ENCODE measurements at regions not wholly inside any gene's neighbourhood (a gene's known extent, or its start where the extent isn't known, plus 50 kb on each side); places are given as distances from the start of the nearest gene placed in this dataset.

DNA sequence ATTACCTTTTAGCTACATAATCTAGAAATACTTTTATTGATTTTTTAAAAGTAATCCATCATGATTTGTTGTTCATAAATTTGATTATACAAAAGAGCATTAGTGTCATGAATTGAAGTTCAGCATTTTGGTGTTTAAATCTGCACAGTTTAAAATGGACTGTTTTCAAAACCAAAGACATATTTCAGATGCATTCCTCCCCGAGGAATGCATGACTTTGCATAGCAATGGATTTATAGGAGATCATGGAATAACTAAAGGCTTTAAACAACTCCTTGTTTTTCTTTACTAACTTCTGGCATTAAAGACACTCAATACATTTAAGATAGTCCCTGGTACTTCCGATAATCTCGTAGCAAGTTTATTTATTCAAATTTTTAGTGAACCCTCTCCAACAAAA is 863.1 kb upstream of the TMPRSS15 start:
- no peaks in the 10 kb centered on the region for H3K9me3 ChIP-seq
- TF ChIP-seq, protein P1, sequence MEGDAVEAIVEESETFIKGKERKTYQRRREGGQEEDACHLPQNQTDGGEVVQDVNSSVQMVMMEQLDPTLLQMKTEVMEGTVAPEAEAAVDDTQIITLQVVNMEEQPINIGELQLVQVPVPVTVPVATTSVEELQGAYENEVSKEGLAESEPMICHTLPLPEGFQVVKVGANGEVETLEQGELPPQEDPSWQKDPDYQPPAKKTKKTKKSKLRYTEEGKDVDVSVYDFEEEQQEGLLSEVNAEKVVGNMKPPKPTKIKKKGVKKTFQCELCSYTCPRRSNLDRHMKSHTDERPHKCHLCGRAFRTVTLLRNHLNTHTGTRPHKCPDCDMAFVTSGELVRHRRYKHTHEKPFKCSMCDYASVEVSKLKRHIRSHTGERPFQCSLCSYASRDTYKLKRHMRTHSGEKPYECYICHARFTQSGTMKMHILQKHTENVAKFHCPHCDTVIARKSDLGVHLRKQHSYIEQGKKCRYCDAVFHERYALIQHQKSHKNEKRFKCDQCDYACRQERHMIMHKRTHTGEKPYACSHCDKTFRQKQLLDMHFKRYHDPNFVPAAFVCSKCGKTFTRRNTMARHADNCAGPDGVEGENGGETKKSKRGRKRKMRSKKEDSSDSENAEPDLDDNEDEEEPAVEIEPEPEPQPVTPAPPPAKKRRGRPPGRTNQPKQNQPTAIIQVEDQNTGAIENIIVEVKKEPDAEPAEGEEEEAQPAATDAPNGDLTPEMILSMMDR (IDR thresholded peaks at IDR 0.05): no peak
- intact Hi-C loops (cut with DNase I): no loop called here
- no peaks in the 10 kb centered on the region for H3K27me3 ChIP-seq
- no peak overlapping the region for H3K4me3 ChIP-seq
- DNase-seq (no peak), ATAC-seq (no peak)
- H3K27ac ChIP-seq: no peak overlapping the region
- no peaks in the 10 kb centered on the region for H3K4me1 ChIP-seq
- no peaks in the 10 kb centered on the region for H3K36me3 ChIP-seq

DNA sequence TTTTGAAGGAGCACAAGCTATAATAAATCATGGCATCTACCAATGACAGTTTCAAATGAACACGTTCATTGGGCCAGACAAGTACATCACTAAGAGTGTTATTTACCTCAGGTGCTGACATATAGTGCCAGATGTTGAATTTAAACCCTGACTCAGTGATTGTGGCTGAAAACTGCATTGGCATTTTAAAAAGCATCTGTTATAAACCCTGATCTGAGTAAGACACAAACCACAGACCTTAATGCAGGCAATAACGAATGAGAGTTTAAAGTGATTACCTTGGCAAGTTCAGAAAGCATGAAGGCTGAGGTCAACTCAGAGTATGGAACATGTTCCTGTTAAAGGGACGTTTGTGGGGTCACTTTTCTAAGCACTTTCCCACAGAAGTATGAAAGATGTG is 865.1 kb upstream of the TMPRSS15 start:
- ATAC-seq (no peak), DNase-seq (no peak)
- H3K27ac ChIP-seq: no peak overlapping the region
- intact Hi-C loops (cut with DNase I): no loop called here
- H3K9me3 ChIP-seq: no peaks in the 10 kb centered on the region
- no peak overlapping the region for H3K4me3 ChIP-seq
- TF ChIP-seq, protein P1 (IDR thresholded peaks at IDR 0.05): no peak
- no peaks in the 10 kb centered on the region for H3K36me3 ChIP-seq
- H3K27me3 ChIP-seq: no peaks in the 10 kb centered on the region
- no peaks in the 10 kb centered on the region for H3K4me1 ChIP-seq

DNA sequence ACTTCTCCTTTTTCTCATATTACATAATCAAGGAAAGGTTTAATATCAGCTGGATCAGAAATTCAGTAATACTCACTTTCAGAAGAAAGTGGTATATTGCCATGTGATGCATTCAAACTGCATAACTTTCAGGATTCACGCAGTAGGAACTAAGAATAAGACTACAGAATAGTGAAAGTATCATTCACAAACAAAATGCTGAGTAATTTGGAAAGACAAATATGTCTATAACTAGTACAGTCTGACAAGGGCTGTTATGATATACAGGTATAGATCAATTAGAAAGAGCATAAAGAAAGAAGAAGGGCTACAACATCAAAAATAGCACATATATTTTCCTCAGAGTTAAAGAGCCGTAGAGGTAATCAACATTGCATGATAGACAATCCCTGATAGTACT is 871.5 kb upstream of the TMPRSS15 start:
- intact Hi-C loops (cut with DNase I): no loop called here
- H3K9me3 ChIP-seq: no peaks in the 10 kb centered on the region
- no peak overlapping the region for H3K27ac ChIP-seq
- H3K36me3 ChIP-seq: no peaks in the 10 kb centered on the region
- no peak for ATAC-seq
- H3K27me3 ChIP-seq: no peaks in the 10 kb centered on the region
- DNase-seq: no peak
- H3K4me3 ChIP-seq: no peak overlapping the region
- TF ChIP-seq, protein P1 (IDR thresholded peaks at IDR 0.05): no peak
- H3K4me1 ChIP-seq: no peaks in the 10 kb centered on the region

DNA sequence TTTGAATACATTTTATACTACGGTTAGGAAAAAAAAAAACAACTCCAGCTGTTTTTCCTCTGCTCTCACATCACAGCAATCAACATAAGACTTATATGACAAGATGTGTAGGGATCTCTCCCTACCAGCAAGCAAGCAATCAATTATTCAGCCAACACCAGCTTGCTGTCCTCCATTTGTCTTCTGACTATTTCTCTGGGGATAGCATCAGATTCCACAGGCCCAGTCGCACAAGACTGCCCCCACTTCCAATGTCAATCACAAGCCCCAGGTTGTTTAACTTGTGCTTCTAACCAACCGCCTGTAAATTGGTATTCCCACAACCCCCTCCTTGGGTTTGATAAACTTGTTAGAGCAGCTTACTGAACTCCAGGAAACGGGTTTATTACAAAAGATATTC is 873.1 kb upstream of the TMPRSS15 start:
- intact Hi-C loops (cut with DNase I): no loop called here
- Histone ChIP-seq H3K9me3 (no peaks in the 10 kb centered on the region), H3K27ac (no peak overlapping the region), H3K4me3 (no peak overlapping the region), H3K36me3 (no peaks in the 10 kb centered on the region), H3K4me1 (no peaks in the 10 kb centered on the region), H3K27me3 (no peaks in the 10 kb centered on the region)
- ATAC-seq (no peak), DNase-seq (no peak)
- TF ChIP-seq, protein P1 (IDR thresholded peaks at IDR 0.05): no peak

DNA sequence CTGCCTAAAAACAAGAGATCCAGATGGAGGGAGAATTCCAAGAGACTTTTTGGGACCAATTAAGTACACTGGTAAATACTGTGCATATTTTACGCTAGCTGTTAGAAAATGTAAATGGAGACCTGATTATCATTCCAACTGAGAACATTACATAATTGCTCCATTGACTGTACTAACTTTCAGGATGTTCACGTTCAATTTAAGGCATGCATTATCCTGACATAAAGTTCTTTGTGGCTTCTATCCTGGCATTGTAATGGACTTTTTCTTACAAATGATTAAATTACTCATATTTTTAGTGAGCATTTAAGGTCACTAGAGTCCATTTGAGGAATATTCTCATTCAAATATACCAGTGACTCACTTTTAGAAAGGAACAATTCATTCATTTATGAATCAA is 883.3 kb upstream of the TMPRSS15 start:
- Histone ChIP-seq H3K4me3 (no peak overlapping the region), H3K27ac (no peak overlapping the region)
- TF ChIP-seq, protein P1 (IDR thresholded peaks at IDR 0.05): no peak

DNA sequence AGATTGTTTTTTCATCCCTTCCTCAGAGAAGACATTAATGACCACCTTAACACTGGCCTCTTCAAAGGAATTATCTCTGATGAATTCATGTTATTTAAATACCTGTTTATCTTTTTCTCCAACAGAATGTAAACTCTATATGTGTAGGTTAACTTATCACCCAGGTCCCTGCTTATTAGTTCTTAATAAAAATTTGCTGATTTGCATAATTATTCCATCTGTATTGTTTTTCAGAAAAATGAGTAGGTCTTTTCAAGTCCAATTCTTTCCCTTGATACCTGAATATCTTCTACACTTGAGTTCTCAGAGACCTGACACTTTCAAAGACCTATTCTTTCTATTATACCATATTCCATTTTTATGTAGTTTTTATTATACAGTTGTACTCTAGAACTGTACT is 886.7 kb upstream of the TMPRSS15 start:
- Histone ChIP-seq H3K36me3 (no peaks in the 10 kb centered on the region), H3K27me3 (no peaks in the 10 kb centered on the region), H3K4me1 (no peaks in the 10 kb centered on the region), H3K9me3 (no peaks in the 10 kb centered on the region), H3K4me3 (no peak overlapping the region), H3K27ac (no peak overlapping the region)
- intact Hi-C loops (cut with DNase I): no loop called here
- ATAC-seq (no peak), DNase-seq (no peak)
- TF ChIP-seq, protein P1 (IDR thresholded peaks at IDR 0.05): no peak

More for the DNA sequence above, 883.3 kb upstream of the TMPRSS15 start:
- ATAC-seq (no peak), DNase-seq (no peak)
- no peaks in the 10 kb centered on the region for H3K36me3 ChIP-seq
- intact Hi-C loops (cut with DNase I): no loop called here
- H3K27me3 ChIP-seq: no peaks in the 10 kb centered on the region
- H3K4me1 ChIP-seq: no peaks in the 10 kb centered on the region
- H3K9me3 ChIP-seq: no peaks in the 10 kb centered on the region
